IPS-15b (cell line): ENCODE measurements at regions not wholly inside any gene's neighbourhood (a gene's known extent, or its start where the extent isn't known, plus 50 kb on each side); places are given as distances from the start of the nearest gene placed in this dataset.

ENCODE experiments used
- H3K27me3 ChIP-seq: one replicate; pipeline ENCODE4 v1.6.1; 2013; ENCODE audit warnings: low read length; ENCODE audit not compliant: control insufficient read depth, insufficient read depth
- H3K36me3 ChIP-seq: one replicate; pipeline ENCODE4 v1.6.1; 2013; ENCODE audit warnings: low read length; ENCODE audit not compliant: control insufficient read depth, insufficient read depth
- H3K4me1 ChIP-seq: one replicate; pipeline ENCODE4 v1.6.1; 2013; ENCODE audit warnings: mild to moderate bottlenecking, low read length; ENCODE audit not compliant: control insufficient read depth, insufficient read depth
- H3K4me3 ChIP-seq: one replicate; pipeline ENCODE4 v1.5.1; 2013; ENCODE audit warnings: low read depth, low read length
- H3K9ac ChIP-seq: one replicate; pipeline ENCODE4 v1.6.1; 2013; ENCODE audit warnings: low read depth, mild to moderate bottlenecking, low read length
- H3K9me3 ChIP-seq: one replicate; pipeline ENCODE4 v1.6.1; 2013; ENCODE audit warnings: mild to moderate bottlenecking, low read length; ENCODE audit not compliant: control insufficient read depth, insufficient read depth

DNA sequence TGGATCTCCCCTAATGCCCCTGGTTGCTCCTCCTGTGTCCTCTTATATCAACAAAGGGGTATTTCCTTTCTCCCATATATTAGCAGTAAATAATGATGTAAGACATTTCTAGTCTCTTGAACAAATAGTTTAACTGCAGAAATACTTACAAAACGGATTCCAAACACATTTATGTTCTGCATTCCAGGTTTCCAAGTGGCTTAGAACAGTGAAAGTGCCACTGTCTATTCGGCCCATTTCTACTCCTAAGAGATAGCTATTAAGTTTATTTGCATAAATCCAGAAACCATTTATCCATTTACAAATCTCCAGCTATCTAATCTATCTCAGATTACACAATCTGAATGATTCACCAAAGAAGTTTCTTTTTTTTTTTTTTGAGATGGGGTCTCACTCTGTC, 55.8 kb upstream of the FRMD4B start:
- H3K4me3 ChIP-seq, result no peak overlapping the region
- no peaks in the 10 kb centered on the region for H3K4me1 ChIP-seq
- H3K27me3 ChIP-seq, result no peaks in the 10 kb centered on the region
- no peak overlapping the region for H3K9ac ChIP-seq
- no peaks in the 10 kb centered on the region for H3K9me3 ChIP-seq
- H3K36me3 ChIP-seq, result no peaks in the 10 kb centered on the region

DNA sequence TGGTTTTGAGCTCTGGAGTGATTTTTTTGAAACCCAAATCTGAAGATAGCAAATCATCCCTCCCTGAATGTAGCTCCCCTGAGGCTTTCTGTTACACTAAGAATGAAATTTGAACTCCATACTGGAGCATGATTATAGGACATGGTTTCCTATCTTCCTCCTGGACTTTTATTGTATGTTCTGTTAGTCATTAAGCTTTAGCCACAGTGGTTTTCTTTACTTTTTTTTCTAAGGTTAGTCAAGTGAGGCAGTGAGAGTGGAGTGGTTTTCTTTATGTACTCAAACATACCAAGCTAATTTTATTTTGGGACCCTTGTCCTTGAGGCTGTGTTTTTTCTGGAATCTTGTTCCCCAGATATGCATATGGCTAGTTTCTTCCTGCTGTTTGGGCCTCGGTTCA, 55.2 kb upstream of the FRMD4B start:
- no peaks in the 10 kb centered on the region for H3K36me3 ChIP-seq
- no peak overlapping the region for H3K9ac ChIP-seq
- no peaks in the 10 kb centered on the region for H3K27me3 ChIP-seq
- no peaks in the 10 kb centered on the region for H3K9me3 ChIP-seq
- H3K4me1 ChIP-seq, result no peaks in the 10 kb centered on the region
- no peak overlapping the region for H3K4me3 ChIP-seq

DNA sequence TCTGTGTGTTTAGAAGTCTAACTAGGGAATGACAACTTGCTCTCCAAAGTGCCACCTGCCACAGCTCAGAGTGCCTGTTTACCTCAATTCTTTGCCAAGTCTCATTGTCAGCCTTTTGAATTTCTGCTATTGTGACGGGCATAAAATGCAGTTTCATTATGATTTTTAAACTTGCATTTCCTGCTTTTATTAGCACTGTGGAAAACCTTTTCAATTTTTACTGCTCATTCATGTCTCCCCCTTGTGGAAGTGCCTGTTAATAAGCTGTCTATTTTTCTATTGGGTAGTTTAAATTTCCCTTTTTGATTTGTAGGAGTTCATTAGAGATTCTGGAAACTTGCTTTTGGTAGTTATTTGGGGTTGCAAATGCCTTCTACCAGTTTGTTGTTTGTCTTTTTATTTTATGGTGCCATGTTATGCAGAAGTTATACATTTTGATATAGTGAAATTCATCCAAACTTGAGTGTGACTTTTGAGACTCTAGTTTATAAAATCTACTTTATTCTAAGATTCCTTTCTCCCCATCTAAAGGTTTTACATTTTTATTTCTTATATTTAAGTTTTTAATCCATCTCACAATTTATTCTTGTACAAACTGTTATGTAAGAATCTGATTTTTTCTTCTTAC, 53.9 kb upstream of the FRMD4B start:
- no peak overlapping the region for H3K9ac ChIP-seq
- H3K27me3 ChIP-seq, result no peaks in the 10 kb centered on the region
- no peaks in the 10 kb centered on the region for H3K4me1 ChIP-seq
- H3K4me3 ChIP-seq, result no peak overlapping the region
- no peaks in the 10 kb centered on the region for H3K9me3 ChIP-seq
- H3K36me3 ChIP-seq, result no peaks in the 10 kb centered on the region

DNA sequence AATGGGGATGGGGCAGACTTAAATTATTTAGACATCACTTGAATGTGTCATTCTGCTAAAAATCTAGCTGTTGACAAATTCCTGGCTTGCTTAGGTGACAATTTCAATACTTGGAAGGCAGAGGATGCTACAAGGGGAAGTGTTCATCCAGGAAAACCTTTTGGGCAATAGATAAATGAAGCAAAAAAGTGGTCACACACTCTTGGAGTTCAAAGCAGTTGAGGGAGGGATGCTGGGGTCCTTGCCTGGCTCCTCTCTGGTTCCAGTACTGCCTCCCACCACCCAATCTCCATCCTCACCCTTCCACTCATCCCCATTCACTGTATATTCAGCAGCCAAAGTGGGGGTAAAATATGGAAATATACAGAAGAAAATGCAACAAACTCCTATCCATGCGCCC, 52.6 kb upstream of the FRMD4B start:
- no peaks in the 10 kb centered on the region for H3K9me3 ChIP-seq
- no peaks in the 10 kb centered on the region for H3K36me3 ChIP-seq
- H3K27me3 ChIP-seq, result no peaks in the 10 kb centered on the region
- no peaks in the 10 kb centered on the region for H3K4me1 ChIP-seq
- no peak overlapping the region for H3K9ac ChIP-seq
- no peak overlapping the region for H3K4me3 ChIP-seq

DNA sequence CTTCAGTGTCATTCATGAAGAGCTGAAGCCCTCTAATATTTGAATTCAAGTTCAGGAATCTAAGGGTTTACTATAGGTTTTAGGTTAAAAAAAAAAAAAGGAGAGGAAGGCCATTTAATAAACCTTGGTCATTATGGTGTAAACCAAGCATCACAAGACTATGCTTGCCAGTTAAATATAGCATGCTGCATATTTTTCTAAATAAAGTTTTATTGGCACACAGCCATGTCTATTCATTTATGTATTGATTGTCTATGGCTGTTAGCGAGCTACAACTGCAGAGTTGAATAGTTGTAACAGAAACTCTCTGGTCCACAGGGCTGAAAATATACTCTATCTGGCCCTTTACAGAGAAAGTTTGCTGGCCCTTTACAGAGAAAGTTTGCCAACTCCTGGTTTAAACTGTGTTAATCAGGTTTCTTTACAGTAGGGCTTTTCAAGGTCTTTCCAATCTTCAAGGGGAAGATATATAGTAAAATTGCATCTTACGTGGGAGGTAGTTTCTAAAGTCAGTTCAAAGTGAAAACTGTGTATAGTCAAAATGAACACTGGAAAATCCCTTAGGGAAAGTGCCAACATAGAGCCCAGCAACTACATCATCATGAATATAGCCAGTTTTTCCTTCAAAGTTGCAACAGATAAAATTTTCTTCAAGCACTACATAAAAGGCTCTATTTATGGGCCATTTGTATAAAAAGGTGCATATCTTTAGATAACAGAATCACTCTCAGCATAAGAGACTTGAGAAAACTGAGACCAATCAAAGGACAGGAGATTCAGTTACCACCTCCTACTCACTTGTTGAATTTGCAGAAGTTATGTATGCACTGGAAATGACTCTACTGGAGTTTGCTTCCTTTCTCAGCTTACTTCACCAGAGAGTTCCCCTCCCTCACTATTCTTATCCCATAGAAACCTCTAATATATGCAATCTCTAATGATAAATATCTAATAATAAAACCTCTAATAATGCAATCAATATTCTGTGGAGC, 49.7 kb upstream of the FRMD4B start:
- no peaks in the 10 kb centered on the region for H3K9me3 ChIP-seq
- no peak overlapping the region for H3K9ac ChIP-seq
- H3K4me3 ChIP-seq, result no peak overlapping the region
- no peaks in the 10 kb centered on the region for H3K27me3 ChIP-seq
- H3K36me3 ChIP-seq, result no peaks in the 10 kb centered on the region
- no peaks in the 10 kb centered on the region for H3K4me1 ChIP-seq
